ENCODE measurements at regions not wholly inside any gene's neighbourhood (a gene's known extent, or its start where the extent isn't known, plus 50 kb on each side); places are given as distances from the start of the nearest gene placed in this dataset.

DNA sequence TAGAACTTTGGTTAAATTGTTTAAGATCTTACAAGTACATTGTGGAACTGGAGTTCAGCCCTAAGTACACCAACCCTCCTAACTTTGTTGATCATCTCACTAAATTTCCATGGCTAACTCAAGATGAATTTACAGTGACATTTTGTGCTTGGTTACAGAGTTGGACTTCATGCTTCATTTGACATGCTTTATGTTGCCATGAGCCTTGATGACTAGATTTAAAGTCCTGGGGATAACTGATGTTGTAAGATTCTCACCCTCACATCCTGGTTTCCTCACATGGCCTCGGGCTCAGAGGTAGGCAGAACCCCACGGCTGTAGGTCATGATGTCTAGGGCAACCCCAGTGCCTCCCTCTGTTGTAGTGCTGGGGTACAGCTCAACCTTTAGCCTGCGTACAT lies 397.2 kb upstream of the IGFBP3 start:
- POLR2A ChIA-PET, result no interaction called here
- CTCF ChIA-PET, result no interaction called here
- peaks cover 8% of the 10 kb centered on the region for H3K4me1 Mint-ChIP-seq (ENCODE audit: insufficient read depth, unreplicated experiment)

DNA sequence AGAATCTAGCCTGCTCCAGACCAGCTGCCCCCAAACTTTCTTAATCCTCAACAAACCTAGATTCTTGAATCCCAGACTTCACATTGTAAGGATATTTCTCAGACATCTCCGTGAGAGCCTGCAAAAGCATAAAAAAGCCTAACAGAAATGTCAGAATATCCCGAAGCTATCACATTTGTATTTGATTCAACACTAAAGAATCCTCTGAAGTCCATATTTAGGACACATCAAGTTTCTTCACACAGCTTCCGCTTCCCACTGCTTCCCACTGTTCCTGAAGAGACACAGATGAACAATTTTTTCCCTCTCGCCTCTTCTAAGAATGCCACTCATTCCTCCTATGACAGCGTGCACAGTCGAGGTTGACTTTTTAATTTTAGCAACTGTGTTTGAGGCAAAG lies 396.2 kb upstream of the IGFBP3 start:
- BruUV-seq (replicated peaks), result no TSS peak
- Mint-ChIP-seq H3K27me3 (ENCODE audit: insufficient read depth, unreplicated experiment) (no peaks in the 10 kb centered on the region), H3K27ac (ENCODE audit: low read depth, unreplicated experiment) (no peak overlapping the region), H3K9me3 (ENCODE audit: unreplicated experiment) (no peaks in the 10 kb centered on the region), H3K4me1 (ENCODE audit: insufficient read depth, unreplicated experiment) (peaks cover 8% of the 10 kb centered on the region), H3K4me3 (ENCODE audit: unreplicated experiment) (no peak overlapping the region), H3K36me3 (ENCODE audit: insufficient read depth, unreplicated experiment) (no peaks in the 10 kb centered on the region)
- ChIA-PET CTCF (no interaction called here), POLR2A (interaction anchor here (2.5 kb wide), 1 partner anchor 26 kb away, joined by 8 read pairs; no protein-coding TSS in a partner anchor)
- intact Hi-C loops (cut with micrococcal nuclease), result no loop called here
- no peak for DNase-seq (ENCODE audit: unreplicated experiment)
- TF ChIP-seq, protein P1, sequence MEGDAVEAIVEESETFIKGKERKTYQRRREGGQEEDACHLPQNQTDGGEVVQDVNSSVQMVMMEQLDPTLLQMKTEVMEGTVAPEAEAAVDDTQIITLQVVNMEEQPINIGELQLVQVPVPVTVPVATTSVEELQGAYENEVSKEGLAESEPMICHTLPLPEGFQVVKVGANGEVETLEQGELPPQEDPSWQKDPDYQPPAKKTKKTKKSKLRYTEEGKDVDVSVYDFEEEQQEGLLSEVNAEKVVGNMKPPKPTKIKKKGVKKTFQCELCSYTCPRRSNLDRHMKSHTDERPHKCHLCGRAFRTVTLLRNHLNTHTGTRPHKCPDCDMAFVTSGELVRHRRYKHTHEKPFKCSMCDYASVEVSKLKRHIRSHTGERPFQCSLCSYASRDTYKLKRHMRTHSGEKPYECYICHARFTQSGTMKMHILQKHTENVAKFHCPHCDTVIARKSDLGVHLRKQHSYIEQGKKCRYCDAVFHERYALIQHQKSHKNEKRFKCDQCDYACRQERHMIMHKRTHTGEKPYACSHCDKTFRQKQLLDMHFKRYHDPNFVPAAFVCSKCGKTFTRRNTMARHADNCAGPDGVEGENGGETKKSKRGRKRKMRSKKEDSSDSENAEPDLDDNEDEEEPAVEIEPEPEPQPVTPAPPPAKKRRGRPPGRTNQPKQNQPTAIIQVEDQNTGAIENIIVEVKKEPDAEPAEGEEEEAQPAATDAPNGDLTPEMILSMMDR (IDR thresholded peaks at IDR 0.05; ENCODE audit: unreplicated experiment), result no peak

More for the DNA sequence above, 397.2 kb upstream of the IGFBP3 start:
- TF ChIP-seq, protein P1 (IDR thresholded peaks at IDR 0.05; ENCODE audit: unreplicated experiment), result no peak
- Mint-ChIP-seq H3K27ac (ENCODE audit: low read depth, unreplicated experiment) (no peak overlapping the region), H3K9me3 (ENCODE audit: unreplicated experiment) (no peaks in the 10 kb centered on the region), H3K4me3 (ENCODE audit: unreplicated experiment) (no peak overlapping the region), H3K27me3 (ENCODE audit: insufficient read depth, unreplicated experiment) (no peaks in the 10 kb centered on the region), H3K36me3 (ENCODE audit: insufficient read depth, unreplicated experiment) (no peaks in the 10 kb centered on the region)
- DNase-seq (ENCODE audit: unreplicated experiment), result no peak
- intact Hi-C loops (cut with micrococcal nuclease), result no loop called here
- BruUV-seq (replicated peaks), result no TSS peak

DNA sequence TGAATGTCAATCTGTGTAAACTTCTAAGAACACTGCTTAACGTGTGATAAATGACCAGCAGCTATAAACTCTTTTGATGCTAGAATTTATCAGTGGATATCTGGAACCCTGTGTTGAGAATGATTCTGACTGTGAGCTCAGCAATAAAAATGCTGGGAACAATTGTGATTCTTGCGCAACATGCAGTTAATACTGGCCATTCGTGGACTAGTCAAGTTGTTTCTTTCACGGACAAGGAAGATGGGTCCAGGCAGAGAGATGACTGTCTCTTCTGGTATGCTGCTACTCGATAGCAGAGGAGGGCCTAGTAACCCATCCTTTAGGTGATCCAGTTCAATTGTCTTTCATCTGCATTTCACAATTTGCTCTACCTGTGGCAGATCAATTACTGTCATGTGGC lies 394.8 kb upstream of the IGFBP3 start:
- ChIA-PET CTCF (interaction anchor here (0.9 kb wide), 1 partner anchor 393 kb away, joined by 3 read pairs; no protein-coding TSS in a partner anchor), POLR2A (interaction anchor here (2.5 kb wide), 1 partner anchor 25 kb away, joined by 8 read pairs; no protein-coding TSS in a partner anchor)
- Mint-ChIP-seq H3K4me1 (ENCODE audit: insufficient read depth, unreplicated experiment) (peaks cover 8% of the 10 kb centered on the region), H3K36me3 (ENCODE audit: insufficient read depth, unreplicated experiment) (no peaks in the 10 kb centered on the region), H3K27me3 (ENCODE audit: insufficient read depth, unreplicated experiment) (no peaks in the 10 kb centered on the region), H3K9me3 (ENCODE audit: unreplicated experiment) (no peaks in the 10 kb centered on the region), H3K27ac (ENCODE audit: low read depth, unreplicated experiment) (no peak overlapping the region), H3K4me3 (ENCODE audit: unreplicated experiment) (no peak overlapping the region)
- peak; percentile 41 for DNase-seq (ENCODE audit: unreplicated experiment)
- intact Hi-C loops (cut with micrococcal nuclease), result no loop called here
- TF ChIP-seq, protein P1 (IDR thresholded peaks at IDR 0.05; ENCODE audit: unreplicated experiment), result no peak
- BruUV-seq (replicated peaks), result no TSS peak

DNA sequence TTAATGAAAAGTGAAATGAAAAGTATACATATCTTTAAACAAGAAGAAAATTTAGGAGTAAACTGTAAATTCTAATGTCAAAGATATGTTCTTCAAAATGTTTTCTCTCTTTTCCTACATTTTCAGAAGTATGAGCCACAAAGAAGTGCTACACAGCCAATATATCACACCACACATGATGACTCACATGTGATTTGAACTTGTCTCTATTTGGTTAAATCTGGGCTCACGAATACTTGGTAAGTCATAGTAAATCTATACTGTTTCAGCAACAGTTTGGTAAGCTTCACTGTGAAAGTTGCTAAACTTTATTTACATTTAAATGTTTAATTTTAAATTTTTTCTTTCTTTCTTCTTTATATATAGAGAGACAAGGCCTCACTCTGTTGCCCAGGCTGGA lies 380.6 kb upstream of the IGFBP3 start:
- TF ChIP-seq, protein P1 (IDR thresholded peaks at IDR 0.05; ENCODE audit: unreplicated experiment), result no peak
- no peak for DNase-seq (ENCODE audit: unreplicated experiment)
- H3K27ac Mint-ChIP-seq (ENCODE audit: low read depth, unreplicated experiment), result no peak overlapping the region
- H3K36me3 Mint-ChIP-seq (ENCODE audit: insufficient read depth, unreplicated experiment), result no peaks in the 10 kb centered on the region
- BruUV-seq (replicated peaks), result no TSS peak
- intact Hi-C loops (cut with micrococcal nuclease), result no loop called here
- POLR2A ChIA-PET, result interaction anchor here (0.8 kb wide), 1 partner anchor 9 kb away, joined by 3 read pairs; no protein-coding TSS in a partner anchor
- CTCF ChIA-PET, result no interaction called here
- H3K4me3 Mint-ChIP-seq (ENCODE audit: unreplicated experiment), result no peak overlapping the region
- no peaks in the 10 kb centered on the region for H3K4me1 Mint-ChIP-seq (ENCODE audit: insufficient read depth, unreplicated experiment)
- peaks cover 7% of the 10 kb centered on the region for H3K9me3 Mint-ChIP-seq (ENCODE audit: unreplicated experiment)
- H3K27me3 Mint-ChIP-seq (ENCODE audit: insufficient read depth, unreplicated experiment), result no peaks in the 10 kb centered on the region
